ENCODE measurements at regions not wholly inside any gene's neighbourhood (a gene's known extent, or its start where the extent isn't known, plus 50 kb on each side); places are given as distances from the start of the nearest gene placed in this dataset.

- no peak for DNase-seq
Measured at GRCh38 chr10:106520698-106521097, 643.8 kb downstream of the SORCS1 start.

- DNase-seq = no peak
Measured at GRCh38 chr10:106519376-106520030, 645.0 kb downstream of the SORCS1 start.

GRCh38 chr10:106515206-106515790 is 649.2 kb downstream of the SORCS1 start:
- no peak for DNase-seq

- no peak for DNase-seq
Measured at GRCh38 chr10:106513352-106513771, 651.1 kb downstream of the SORCS1 start.

GRCh38 chr10:106511917-106512316 is 652.6 kb downstream of the SORCS1 start:
- DNase-seq = no peak

GRCh38 chr10:106508950-106509349 is 655.6 kb downstream of the SORCS1 start:
- DNase-seq = no peak

GRCh38 chr10:106506526-106507283 is 657.8 kb downstream of the SORCS1 start:
- no peak for DNase-seq

- no peak for DNase-seq
Measured at GRCh38 chr10:106504536-106504935, 660.0 kb downstream of the SORCS1 start.

GRCh38 chr10:106502641-106503040 is 661.9 kb downstream of the SORCS1 start:
- DNase-seq = no peak

GRCh38 chr10:106500925-106501525 is 663.5 kb downstream of the SORCS1 start:
- no peak for DNase-seq

- DNase-seq = no peak
Measured at GRCh38 chr10:106500041-106500924, 664.2 kb downstream of the SORCS1 start.

GRCh38 chr10:106499448-106499847 is 665.1 kb downstream of the SORCS1 start:
- no peak for DNase-seq

GRCh38 chr10:106498675-106499074 is 665.8 kb downstream of the SORCS1 start:
- no peak for DNase-seq

- no peak for DNase-seq
Measured at GRCh38 chr10:106495931-106496330, 668.6 kb downstream of the SORCS1 start.

GRCh38 chr10:106493751-106494150 is 670.8 kb downstream of the SORCS1 start:
- no peak for DNase-seq

- DNase-seq = no peak
Measured at GRCh38 chr10:106493226-106493625, 671.3 kb downstream of the SORCS1 start.

- no peak for DNase-seq
Measured at GRCh38 chr10:106487726-106488125, 676.8 kb downstream of the SORCS1 start.

GRCh38 chr10:106481598-106482275 is 682.8 kb downstream of the SORCS1 start:
- no peak for DNase-seq

GRCh38 chr10:106479636-106480035 is 684.9 kb downstream of the SORCS1 start:
- no peak for DNase-seq

GRCh38 chr10:106474876-106475275 is 689.6 kb downstream of the SORCS1 start:
- DNase-seq = no peak

GRCh38 chr10:106473129-106473685 is 691.3 kb downstream of the SORCS1 start:
- no peak for DNase-seq

GRCh38 chr10:106467506-106467905 is 697.0 kb downstream of the SORCS1 start:
- DNase-seq = no peak
